Sigmoid colon (tissue), 6 donors: ENCODE measurements at regions not wholly inside any gene's neighbourhood (a gene's known extent, or its start where the extent isn't known, plus 50 kb on each side); places are given as distances from the start of the nearest gene placed in this dataset.
"Not testable (repeated sequence)": the region's sequence is repeated elsewhere in the genome, so short reads cannot be mapped to it uniquely, and the experiment has no call there.

ENCODE experiments used
- DNase-seq: peaks from one replicate; pipeline ENCODE4 v3.0.0-alpha.2; 2019
- H3K27ac ChIP-seq, 4 donors: fragments of 200-600 bp; sonication (generic); one replicate each; pipeline ENCODE4 v1.5.1; 2016 to 2019; ENCODE audit warnings: mild to moderate bottlenecking in 1 of 4
- H3K27me3 ChIP-seq, 3 donors: fragments of 200-600 bp; sonication (generic); one replicate each; pipeline ENCODE4 v1.5.1; 2019; ENCODE audit warnings: mild to moderate bottlenecking in 1 of 3
- H3K36me3 ChIP-seq, 4 donors: fragments of 200-600 bp; sonication (generic); one replicate each; pipeline ENCODE4 v1.5.1; 2016 to 2019
- H3K4me1 ChIP-seq, 4 donors: fragments of 200-600 bp; sonication (generic); one replicate each; pipeline ENCODE4 v1.5.1; 2017 to 2019
- H3K4me3 ChIP-seq, 4 donors: fragments of 200-600 bp; sonication (generic); one replicate each; pipeline ENCODE4 v1.5.1; 2017 to 2019; ENCODE audit warnings: mild to moderate bottlenecking in 2 of 4, moderate library complexity in 1 of 4
- H3K9me3 ChIP-seq, 4 donors: fragments of 200-600 bp in 3 of 4; sonication (generic) in 3 of 4; one replicate each; pipeline versions ENCODE4 v1.5.1 to v1.6.1; 2013 to 2019
- CTCF ChIP-seq, 4 experiments: fragments of 450-650 bp in 3 of 4; fragments of 200-600 bp in 1 of 4; IDR thresholded peaks; one replicate each; pipeline ENCODE4 v1.5.1; 2016 to 2019; ENCODE audit warnings: antibody characterized with exemption in 4 of 4, mild to moderate bottlenecking in 3 of 4, moderate library complexity in 2 of 4
- EP300 ChIP-seq, 4 donors: sonication (generic); formaldehyde crosslinking; IDR thresholded peaks; one replicate each; pipeline ENCODE4 v1.6.1; 2017; ENCODE audit warnings: antibody characterized with exemption in 4 of 4
- POLR2A ChIP-seq, 2 donors: fragments of 450-650 bp; IDR thresholded peaks; one replicate each; pipeline ENCODE4 v1.6.1; 2016; ENCODE audit warnings: antibody characterized with exemption in 2 of 2, mild to moderate bottlenecking in 2 of 2, moderate library complexity in 2 of 2
- POLR2AphosphoS5 ChIP-seq, 4 donors: sonication (generic); formaldehyde crosslinking; IDR thresholded peaks; one replicate each; pipeline ENCODE4 v1.6.1; 2017; ENCODE audit warnings: antibody characterized with exemption in 4 of 4
- WGBS, 2 donors: extraction: QIAGEN DNeasy Blood & Tissue Kit; methylation state at CpG; one replicate each; pipeline ENCODE4 v1.1.7; 2013; 5-methylcytosine and 5-hydroxymethylcytosine counted together
- intact Hi-C: fragments of 100-400 bp; cut with DNase I; formaldehyde crosslinking; loops from one replicate; pipeline ENCODE4 v1.15.1; 2023
- donor health status: healthy with polysubstance abuse.
- donor health status: healthy.

- Histone ChIP-seq H3K4me1 (no peaks in the 10 kb centered on the region), H3K4me3 (no peak overlapping the region), H3K27ac (no peak overlapping the region), H3K9me3 (no peaks in the 10 kb centered on the region), H3K36me3 (no peaks in the 10 kb centered on the region), H3K27me3 (no peaks in the 10 kb centered on the region)
- WGBS, 2 donors, result 42 to 44% methylated on average over 2 of the region's 2 CpGs
- DNase-seq, result no peak
- TF ChIP-seq POLR2A (IDR thresholded peaks at IDR 0.05) (no peak), POLR2AphosphoS5 (IDR thresholded peaks at IDR 0.05) (no peak), CTCF (IDR thresholded peaks at IDR 0.05) (no peak), EP300 (IDR thresholded peaks at IDR 0.05) (no peak)
- intact Hi-C loops, result no loop called here
These were observed 1447.8 kb upstream of the PRMT6 start for GRCh38 chr1:105608713-105609112.

DNA sequence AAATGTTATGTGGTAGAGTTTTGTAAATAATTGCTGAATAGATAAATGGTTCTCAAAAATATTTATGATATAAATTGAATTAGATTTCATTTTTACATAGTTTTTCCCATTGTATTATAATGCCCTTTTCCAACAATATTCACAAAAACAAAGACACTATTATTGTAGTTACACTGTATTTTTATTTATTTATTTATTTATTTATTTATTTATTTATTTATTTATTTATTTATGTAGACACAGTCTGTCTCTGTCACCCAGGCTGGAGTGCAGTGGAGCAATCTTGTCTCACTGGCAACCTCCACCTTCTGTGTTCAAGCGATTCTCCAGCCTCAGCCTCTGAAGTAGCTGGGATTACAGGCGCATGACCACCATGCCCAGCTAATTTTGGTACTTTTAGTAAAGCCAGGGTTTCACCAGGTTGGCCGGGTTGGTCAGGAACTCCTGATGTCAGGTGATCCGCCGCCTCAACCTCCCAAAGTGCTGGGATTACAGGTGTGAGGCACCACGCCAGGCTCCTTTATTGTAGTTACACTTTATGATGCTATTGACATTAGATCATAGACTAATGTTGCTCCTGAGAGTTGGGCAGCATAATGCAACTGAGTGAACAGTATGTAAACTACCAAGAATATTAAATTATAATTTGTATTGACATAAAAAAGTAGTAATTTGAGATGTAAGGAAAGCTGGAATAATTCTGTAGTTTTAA lies 1430.0 kb upstream of the PRMT6 start:
- 30 to 68% methylated on average over 6 of the region's 6 CpGs for WGBS, 2 donors
- no peaks in the 10 kb centered on the region for H3K9me3 ChIP-seq

GRCh38 chr1:105631153-105631744 lies 1425.2 kb upstream of the PRMT6 start:
- H3K9me3 ChIP-seq, intact Hi-C loops, H3K27me3 ChIP-seq, H3K27ac ChIP-seq, H3K36me3 ChIP-seq, H3K4me1 ChIP-seq, DNase-seq, H3K4me3 ChIP-seq: not testable (repeated sequence)
- 95 to 96% methylated on average over 36 of the region's 36 CpGs for WGBS, 2 donors

More for the DNA sequence above, 1430.0 kb upstream of the PRMT6 start:
- no peaks in the 10 kb centered on the region for H3K27me3 ChIP-seq
- no peaks in the 10 kb centered on the region for H3K4me1 ChIP-seq
- intact Hi-C loops, result no loop called here
- TF ChIP-seq POLR2A (IDR thresholded peaks at IDR 0.05), result no peak
- no peak for TF ChIP-seq CTCF (IDR thresholded peaks at IDR 0.05)
- no peak for TF ChIP-seq EP300 (IDR thresholded peaks at IDR 0.05)
- no peak for TF ChIP-seq POLR2AphosphoS5 (IDR thresholded peaks at IDR 0.05)
- DNase-seq, result no peak
- no peaks in the 10 kb centered on the region for H3K36me3 ChIP-seq
- H3K27ac ChIP-seq, result no peak overlapping the region
- H3K4me3 ChIP-seq, result no peak overlapping the region

DNA sequence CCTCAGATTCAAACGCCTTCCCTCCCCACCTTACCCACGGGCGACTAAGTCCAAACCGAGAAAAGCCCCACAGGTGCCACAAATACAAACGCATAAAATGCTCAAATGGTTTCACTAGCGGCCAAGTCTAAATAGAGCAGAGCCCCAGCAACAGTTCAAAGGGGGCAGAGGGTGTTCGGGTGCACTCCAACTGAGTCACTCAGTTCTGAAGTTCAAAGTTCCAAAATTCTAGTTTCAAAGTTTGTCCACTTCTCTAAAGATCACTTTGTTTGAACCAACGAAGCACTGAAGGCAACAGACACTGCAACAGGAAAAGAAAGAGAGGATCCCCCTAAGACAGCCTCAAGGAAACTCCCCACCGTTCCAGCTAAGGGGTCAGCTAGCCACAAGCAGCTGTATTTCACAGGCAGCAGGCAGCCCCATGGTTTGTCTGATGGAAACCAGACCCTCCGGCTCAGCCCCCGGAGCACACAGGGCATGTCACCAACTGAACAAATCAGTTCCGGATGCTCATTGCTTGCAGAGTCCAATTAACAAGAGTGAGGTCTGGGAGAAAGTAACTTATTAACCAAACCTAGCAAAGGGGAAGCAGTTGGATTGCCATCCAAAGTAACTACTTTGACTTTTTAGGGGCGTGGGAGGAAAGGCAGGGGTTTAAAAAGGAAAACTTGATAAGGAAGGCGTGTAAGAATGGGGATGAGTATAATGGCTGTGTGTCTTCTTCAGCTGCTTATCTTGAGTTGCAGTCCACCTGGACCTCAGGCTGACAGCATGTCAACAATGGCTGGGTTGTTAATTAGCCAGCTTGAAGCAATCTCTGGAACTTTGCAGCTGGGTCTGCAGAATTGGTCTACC lies 1423.9 kb upstream of the PRMT6 start:
- no peak for TF ChIP-seq EP300 (IDR thresholded peaks at IDR 0.05)
- no peak for TF ChIP-seq CTCF (IDR thresholded peaks at IDR 0.05)
- no peak for TF ChIP-seq POLR2A (IDR thresholded peaks at IDR 0.05)
- TF ChIP-seq POLR2AphosphoS5 (IDR thresholded peaks at IDR 0.05), result no peak
- Histone ChIP-seq H3K36me3 (no peaks in the 10 kb centered on the region), H3K27ac (no peak overlapping the region), H3K27me3 (no peaks in the 10 kb centered on the region), H3K4me3 (no peak overlapping the region), H3K9me3 (no peaks in the 10 kb centered on the region), H3K4me1 (no peaks in the 10 kb centered on the region)
- 12 to 51% methylated on average over 14 of the region's 14 CpGs for WGBS, 2 donors
- intact Hi-C loops, result no loop called here
- DNase-seq, result no peak

DNA sequence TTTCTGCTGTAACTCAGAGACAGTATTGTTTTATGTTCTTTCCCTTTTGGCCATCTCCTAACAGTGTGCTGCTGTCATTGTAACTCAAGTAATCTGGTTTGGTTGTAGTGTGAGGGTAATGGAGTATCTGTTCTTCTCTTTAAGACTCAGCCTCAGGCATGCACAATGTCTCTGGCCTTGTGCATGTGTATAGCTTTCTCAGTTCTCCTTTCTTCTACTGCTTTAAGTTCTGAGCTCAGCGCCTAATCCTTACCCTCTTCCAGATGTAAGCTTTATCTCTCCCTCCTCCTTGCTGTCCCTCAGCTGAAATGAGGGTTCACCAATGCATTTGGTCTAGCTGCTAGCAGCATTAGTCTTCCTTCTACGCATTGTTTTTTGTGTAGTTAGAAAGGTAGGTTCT lies 1420.4 kb upstream of the PRMT6 start:
- 73 to 83% methylated on average over 2 of the region's 2 CpGs for WGBS, 2 donors
- Histone ChIP-seq H3K27me3 (no peaks in the 10 kb centered on the region), H3K9me3 (no peaks in the 10 kb centered on the region), H3K27ac (no peak overlapping the region), H3K36me3 (no peaks in the 10 kb centered on the region), H3K4me3 (no peak overlapping the region), H3K4me1 (no peaks in the 10 kb centered on the region)
- DNase-seq, result no peak
- TF ChIP-seq EP300 (IDR thresholded peaks at IDR 0.05), result no peak
- intact Hi-C loops, result no loop called here
